ENCODE measurements at regions not wholly inside any gene's neighbourhood (a gene's known extent, or its start where the extent isn't known, plus 50 kb on each side); places are given as distances from the start of the nearest gene placed in this dataset.

- Histone ChIP-seq H3K4me3 (replicated peaks in 1 of 3; ENCODE audit: insufficient read depth in 1 of 3, low read depth in 1 of 3, low read length in 3 of 3) (no peak overlapping the region), H3K27ac (ENCODE audit: insufficient read depth, low read depth, low read length) (no peak overlapping the region), H3K9ac (replicated peaks; ENCODE audit: extremely low read depth, insufficient read depth, low read length) (no peak overlapping the region), H3K27me3 (ENCODE audit: control insufficient read depth in 2 of 2, insufficient read depth in 2 of 2, low read length in 2 of 2) (no peaks in the 10 kb centered on the region), H3K36me3 (ENCODE audit: control insufficient read depth in 2 of 2, extremely low read depth in 1 of 2, insufficient read depth in 2 of 2, low read length in 2 of 2) (no peaks in the 10 kb centered on the region), H3K9me1 (replicated peaks; ENCODE audit: control insufficient read depth, extremely low read depth, insufficient read depth, low read length) (no peaks in the 10 kb centered on the region), H4K20me1 (replicated peaks; ENCODE audit: control insufficient read depth, extremely low read depth, insufficient read depth, low read length) (no peaks in the 10 kb centered on the region), H3K4me2 (ENCODE audit: insufficient read depth, low read length) (no peak overlapping the region), H3K4me1 (ENCODE audit: control insufficient read depth, extremely low read depth, insufficient read depth, low read length) (no peaks in the 10 kb centered on the region), H2AFZ (ENCODE audit: low read depth, low read length) (no peak overlapping the region), H3K79me2 (ENCODE audit: control insufficient read depth, insufficient read depth, low read length) (no peaks in the 10 kb centered on the region), H3K9me3 (replicated peaks; ENCODE audit: control insufficient read depth, insufficient read depth, low read length) (peaks cover 9% of the 10 kb centered on the region)
- DNase-seq (ENCODE audit: low read depth, low spot score), result no peak
- ChIA-PET POLR2A (no interaction called here), CTCF (no interaction called here)
- dilution Hi-C loops (cut with MboI; ENCODE audit: extremely low pct_ligation_motif_present, low sequenced_read_pairs) (no loop called here), intact Hi-C loops (cut with micrococcal nuclease) (no loop called here)
- TF ChIP-seq FOS (IDR thresholded peaks at IDR 0.05; ENCODE audit: borderline replicate concordance, insufficient read depth, low read length) (no peak), MAX (IDR thresholded peaks at IDR 0.05; ENCODE audit: insufficient read depth, insufficient read length) (no peak), CTCF (IDR thresholded peaks at IDR 0.05; ENCODE audit: extremely low read depth in 1 of 2, insufficient read depth in 1 of 2, low read depth in 1 of 2, low read length in 2 of 2) (no peak), POLR2AphosphoS5 (IDR thresholded peaks at IDR 0.05; ENCODE audit: insufficient read depth, low read depth, low read length) (no peak), MYC (IDR thresholded peaks at IDR 0.05; ENCODE audit: low read depth, low read length) (no peak), GATA2 (IDR thresholded peaks at IDR 0.05; ENCODE audit: insufficient read depth, insufficient read length, low read depth, low read length) (no peak), POLR2A (IDR thresholded peaks at IDR 0.05; ENCODE audit: low read depth, low read length) (no peak), EZH2 (IDR thresholded peaks at IDR 0.05; ENCODE audit: borderline replicate concordance, low read depth, low read length, severe bottlenecking) (no peak), JUN (IDR thresholded peaks at IDR 0.05; ENCODE audit: borderline replicate concordance, insufficient read depth, insufficient read length, low read depth) (no peak)
- BruUV-seq (replicated peaks), result no TSS peak
- FAIRE-seq, result no peak
Measured at GRCh38 chr10:131478377-131478989, 167.0 kb upstream of the TCERG1L start.
